T-helper 1 cell treated with Interleukin-12 subunit alpha and Interleukin-12 subunit beta and Interleukin-4 antibody, amounts not matched to agents 30 ng/mL and 1 ng/mL, for 36 hours (primary cell): ENCODE measurements at regions not wholly inside any gene's neighbourhood (a gene's known extent, or its start where the extent isn't known, plus 50 kb on each side); places are given as distances from the start of the nearest gene placed in this dataset.
"Not testable (repeated sequence)": the region's sequence is repeated elsewhere in the genome, so short reads cannot be mapped to it uniquely, and the experiment has no call there.

Experiments used
- intact Hi-C: fragments of 100-400 bp; cut with micrococcal nuclease; formaldehyde crosslinking; loops from one replicate; pipeline ENCODE4 v1.15.1; 2024

- intact Hi-C loops = no loop called here
Observed at GRCh38 chr5:174571662-174572397, 152.6 kb upstream of the MSX2 start.

- intact Hi-C loops = no loop called here
Observed at GRCh38 chr5:174572591-174572990, 151.8 kb upstream of the MSX2 start.

GRCh38 chr5:174573221-174573994 is 151.0 kb upstream of the MSX2 start:
- intact Hi-C loops = no loop called here

GRCh38 chr5:174575043-174575442 is 149.3 kb upstream of the MSX2 start:
- intact Hi-C loops = no loop called here

- intact Hi-C loops = no loop called here
Observed at GRCh38 chr5:174576042-174576441, 148.3 kb upstream of the MSX2 start.

- intact Hi-C loops = no loop called here
Observed at GRCh38 chr5:174581479-174581878, 142.9 kb upstream of the MSX2 start.

- intact Hi-C loops = no loop called here
Observed at GRCh38 chr5:174581894-174582293, 142.5 kb upstream of the MSX2 start.

- intact Hi-C loops = no loop called here
Observed at GRCh38 chr5:174583071-174583470, 141.3 kb upstream of the MSX2 start.

GRCh38 chr5:174585472-174585871 is 138.9 kb upstream of the MSX2 start:
- intact Hi-C loops = no loop called here

GRCh38 chr5:174586163-174586562 is 138.2 kb upstream of the MSX2 start:
- intact Hi-C loops = not testable (repeated sequence)

GRCh38 chr5:174589011-174589410 is 135.4 kb upstream of the MSX2 start:
- intact Hi-C loops = no loop called here

GRCh38 chr5:174589599-174589998 is 134.8 kb upstream of the MSX2 start:
- intact Hi-C loops = no loop called here

- intact Hi-C loops = no loop called here
Observed at GRCh38 chr5:174590820-174591219, 133.6 kb upstream of the MSX2 start.

GRCh38 chr5:174596429-174596828 is 128.0 kb upstream of the MSX2 start:
- intact Hi-C loops = no loop called here

- intact Hi-C loops = no loop called here
Observed at GRCh38 chr5:174599992-174600391, 124.4 kb upstream of the MSX2 start.

- intact Hi-C loops = no loop called here
Observed at GRCh38 chr5:174601946-174602345, 122.4 kb upstream of the MSX2 start.

- intact Hi-C loops = no loop called here
Observed at GRCh38 chr5:174606153-174606552, 118.2 kb upstream of the MSX2 start.

GRCh38 chr5:174606646-174607045 is 117.7 kb upstream of the MSX2 start:
- intact Hi-C loops = no loop called here

GRCh38 chr5:174607205-174607604 is 117.2 kb upstream of the MSX2 start:
- intact Hi-C loops = no loop called here

- intact Hi-C loops = no loop called here
Observed at GRCh38 chr5:174607916-174608315, 116.5 kb upstream of the MSX2 start.

GRCh38 chr5:174608631-174609097 is 115.7 kb upstream of the MSX2 start:
- intact Hi-C loops = no loop called here

- intact Hi-C loops = no loop called here
Observed at GRCh38 chr5:174609116-174609515, 115.3 kb upstream of the MSX2 start.

- intact Hi-C loops = no loop called here
Observed at GRCh38 chr5:174610968-174611367, 113.4 kb upstream of the MSX2 start.
